ENCODE measurements at regions not wholly inside any gene's neighbourhood (a gene's known extent, or its start where the extent isn't known, plus 50 kb on each side); places are given as distances from the start of the nearest gene placed in this dataset.

- no peaks in the 10 kb centered on the region for H3K27me3 ChIP-seq
- no peak overlapping the region for H3K4me3 ChIP-seq
- TF ChIP-seq CTCF (IDR thresholded peaks at IDR 0.05), result no peak
- whole genome bisulfite sequencing, 2 donors, result 63 to 88% methylated on average over 1 of the region's 1 CpG
- no peak for ATAC-seq
- no peak overlapping the region for H3K27ac ChIP-seq
- no peaks in the 10 kb centered on the region for H3K4me1 ChIP-seq
- DNase-seq, result no peak
- no peaks in the 10 kb centered on the region for H3K36me3 ChIP-seq
- FAIRE-seq, result no peak
- intact Hi-C loops (cut with DNase I), result no loop called here
- no peaks in the 10 kb centered on the region for H3K9me3 ChIP-seq
These were observed 669.8 kb upstream of the LRFN5 start for GRCh38 chr14:40936861-40937260.

- Histone ChIP-seq H3K4me1 (no peaks in the 10 kb centered on the region), H3K27me3 (no peaks in the 10 kb centered on the region), H3K27ac (no peak overlapping the region), H3K36me3 (no peaks in the 10 kb centered on the region), H3K9me3 (no peaks in the 10 kb centered on the region), H3K4me3 (no peak overlapping the region)
- intact Hi-C loops (cut with DNase I), result no loop called here
- FAIRE-seq (no peak), ATAC-seq (no peak), DNase-seq (no peak)
- TF ChIP-seq CTCF (IDR thresholded peaks at IDR 0.05), result no peak
These were observed 686.3 kb upstream of the LRFN5 start for GRCh38 chr14:40920380-40920779.

GRCh38 chr14:40911141-40911540 is 695.5 kb upstream of the LRFN5 start:
- FAIRE-seq, result no peak
- intact Hi-C loops (cut with DNase I), result no loop called here
- WGBS, 2 donors, result 74 to 78% methylated on average over 4 of the region's 4 CpGs

GRCh38 chr14:40909906-40910305 is 696.8 kb upstream of the LRFN5 start:
- no peaks in the 10 kb centered on the region for H3K9me3 ChIP-seq
- H3K36me3 ChIP-seq, result no peaks in the 10 kb centered on the region
- H3K4me1 ChIP-seq, result no peaks in the 10 kb centered on the region

More at GRCh38 chr14:40911141-40911540, 695.5 kb upstream of the LRFN5 start:
- Histone ChIP-seq H3K4me3 (no peak overlapping the region), H3K27ac (no peak overlapping the region), H3K4me1 (no peaks in the 10 kb centered on the region), H3K27me3 (no peaks in the 10 kb centered on the region), H3K9me3 (no peaks in the 10 kb centered on the region), H3K36me3 (no peaks in the 10 kb centered on the region)
- ATAC-seq (no peak), DNase-seq (no peak)
- TF ChIP-seq CTCF (IDR thresholded peaks at IDR 0.05), result no peak

GRCh38 chr14:40903709-40904108 is 703.0 kb upstream of the LRFN5 start:
- no peak for DNase-seq
- FAIRE-seq, result no peak
- H3K36me3 ChIP-seq, result no peaks in the 10 kb centered on the region
- no peaks in the 10 kb centered on the region for H3K9me3 ChIP-seq
- no peak overlapping the region for H3K4me3 ChIP-seq
- H3K27ac ChIP-seq, result no peak overlapping the region
- no peak for ATAC-seq
- intact Hi-C loops (cut with DNase I), result no loop called here
- no peak for TF ChIP-seq CTCF (IDR thresholded peaks at IDR 0.05)
- no peaks in the 10 kb centered on the region for H3K4me1 ChIP-seq
- peaks cover 0 to 6% (median 0%) of the 10 kb centered on the region in 4 donors for H3K27me3 ChIP-seq

More at GRCh38 chr14:40909906-40910305, 696.8 kb upstream of the LRFN5 start:
- no peak overlapping the region for H3K27ac ChIP-seq
- no peak for ATAC-seq
- FAIRE-seq, result no peak
- H3K27me3 ChIP-seq, result no peaks in the 10 kb centered on the region
- TF ChIP-seq CTCF (IDR thresholded peaks at IDR 0.05), result no peak
- 0 to 6% methylated on average over 2 of the region's 2 CpGs for WGBS, 2 donors
- intact Hi-C loops (cut with DNase I), result no loop called here
- DNase-seq, result no peak
- no peak overlapping the region for H3K4me3 ChIP-seq

Data from pancreas (tissue), 10 donors.